Activated CD4-positive, alpha-beta T cell treated with anti-CD3 and anti-CD28 coated beads, Interleukin-2, amount 10 ng/mL, durations not matched to agents 7 days and 5 days (primary cell): ENCODE measurements at regions not wholly inside any gene's neighbourhood (a gene's known extent, or its start where the extent isn't known, plus 50 kb on each side); places are given as distances from the start of the nearest gene placed in this dataset.

Experiments used
- CTCF ChIA-PET: fragments of 350-600 bp; sonication (Branson Sonifier 250); formaldehyde crosslinking; loops from one replicate; lab custom pipeline; 2021; ENCODE audit warnings: antibody characterized with exemption; lab: Charles Lee
- POLR2A ChIA-PET: fragments of 350-600 bp; sonication (Branson Sonifier 250); formaldehyde crosslinking; loops from one replicate; lab custom pipeline; 2021; ENCODE audit warnings: antibody characterized with exemption; lab: Charles Lee
- DNase-seq: peaks from one replicate; pipeline ENCODE4 v3.0.0-alpha.2; 2020
- H3K27ac Mint-ChIP-seq: one replicate; pipeline ENCODE4 v1.8.0; 2021; ENCODE audit warnings: mild to moderate bottlenecking, moderate library complexity, mixed read lengths
- H3K27me3 Mint-ChIP-seq: one replicate; pipeline ENCODE4 v1.8.0; 2021; ENCODE audit warnings: mixed read lengths
- H3K36me3 Mint-ChIP-seq: one replicate; pipeline ENCODE4 v1.8.0; 2021; ENCODE audit warnings: low read depth, mixed read lengths
- H3K4me1 Mint-ChIP-seq: one replicate; pipeline ENCODE4 v1.8.0; 2021; ENCODE audit warnings: mixed read lengths
- H3K4me3 Mint-ChIP-seq: one replicate; pipeline ENCODE4 v1.8.0; 2021; ENCODE audit warnings: mild to moderate bottlenecking, moderate library complexity, mixed read lengths
- H3K9me3 Mint-ChIP-seq: one replicate; pipeline ENCODE4 v1.8.0; 2021; ENCODE audit warnings: mixed read lengths

GRCh38 chr18:60646725-60647124 lies 274.1 kb upstream of the MC4R start:
- DNase-seq: no peak
- Mint-ChIP-seq H3K4me3 (no peak overlapping the region), H3K27ac (no peak overlapping the region), H3K36me3 (no peaks in the 10 kb centered on the region), H3K9me3 (no peaks in the 10 kb centered on the region), H3K4me1 (no peaks in the 10 kb centered on the region), H3K27me3 (no peaks in the 10 kb centered on the region)
- ChIA-PET POLR2A (no interaction called here), CTCF (no interaction called here)

DNA sequence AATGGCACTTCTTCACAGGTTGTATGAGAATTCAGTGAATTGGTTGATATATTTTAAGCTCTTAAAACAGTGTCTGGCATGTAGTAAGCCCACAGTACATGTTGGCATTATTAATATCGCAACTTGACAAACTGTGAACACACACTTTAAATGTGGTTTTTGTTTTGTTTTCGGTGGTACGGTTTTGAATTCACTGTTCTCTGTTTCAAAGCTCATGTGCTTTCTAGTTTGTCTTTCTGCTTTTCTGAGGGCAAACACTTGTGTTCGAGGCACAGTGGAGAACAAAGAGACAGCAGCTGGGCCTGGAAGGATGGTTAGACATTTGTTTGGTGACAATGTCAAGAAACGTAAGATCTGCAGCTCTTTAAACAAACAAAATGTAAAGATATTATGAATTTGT lies 276.5 kb upstream of the MC4R start:
- Mint-ChIP-seq H3K4me3 (no peak overlapping the region), H3K9me3 (no peaks in the 10 kb centered on the region), H3K27ac (no peak overlapping the region), H3K36me3 (no peaks in the 10 kb centered on the region), H3K27me3 (no peaks in the 10 kb centered on the region), H3K4me1 (no peaks in the 10 kb centered on the region)
- ChIA-PET POLR2A (no interaction called here), CTCF (no interaction called here)
- no peak for DNase-seq

GRCh38 chr18:60649842-60650536 lies 277.4 kb upstream of the MC4R start:
- no peak for DNase-seq
- no peaks in the 10 kb centered on the region for H3K9me3 Mint-ChIP-seq

DNA sequence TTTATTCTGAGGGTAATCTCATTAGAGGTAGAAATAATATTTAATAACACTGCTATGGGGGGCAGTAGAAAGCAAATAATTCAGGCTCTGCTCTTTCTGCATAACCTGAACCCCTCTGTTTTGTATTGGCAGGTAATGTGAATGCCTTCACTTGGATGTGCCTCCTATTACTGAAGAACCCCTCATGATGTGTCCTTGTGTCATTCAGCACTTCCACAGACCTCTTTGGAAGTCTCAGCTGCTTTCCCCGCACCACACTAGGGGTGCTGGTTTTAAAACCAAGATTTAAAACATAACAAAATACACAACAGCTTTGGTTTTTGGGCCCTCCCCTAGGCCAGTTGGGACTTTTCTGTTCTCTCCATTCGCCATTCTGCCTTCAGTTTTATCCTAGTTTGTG lies 281.7 kb upstream of the MC4R start:
- H3K4me1 Mint-ChIP-seq: no peaks in the 10 kb centered on the region
- no peak for DNase-seq
- POLR2A ChIA-PET: no interaction called here
- no peak overlapping the region for H3K4me3 Mint-ChIP-seq
- H3K9me3 Mint-ChIP-seq: peaks cover 3% of the 10 kb centered on the region
- no peaks in the 10 kb centered on the region for H3K36me3 Mint-ChIP-seq
- no peaks in the 10 kb centered on the region for H3K27me3 Mint-ChIP-seq
- H3K27ac Mint-ChIP-seq: no peak overlapping the region
- CTCF ChIA-PET: no interaction called here

More at GRCh38 chr18:60649842-60650536, 277.4 kb upstream of the MC4R start:
- Mint-ChIP-seq H3K27ac (no peak overlapping the region), H3K4me1 (no peaks in the 10 kb centered on the region), H3K27me3 (no peaks in the 10 kb centered on the region), H3K36me3 (no peaks in the 10 kb centered on the region), H3K4me3 (no peak overlapping the region)
- POLR2A ChIA-PET: no interaction called here
- CTCF ChIA-PET: no interaction called here

DNA sequence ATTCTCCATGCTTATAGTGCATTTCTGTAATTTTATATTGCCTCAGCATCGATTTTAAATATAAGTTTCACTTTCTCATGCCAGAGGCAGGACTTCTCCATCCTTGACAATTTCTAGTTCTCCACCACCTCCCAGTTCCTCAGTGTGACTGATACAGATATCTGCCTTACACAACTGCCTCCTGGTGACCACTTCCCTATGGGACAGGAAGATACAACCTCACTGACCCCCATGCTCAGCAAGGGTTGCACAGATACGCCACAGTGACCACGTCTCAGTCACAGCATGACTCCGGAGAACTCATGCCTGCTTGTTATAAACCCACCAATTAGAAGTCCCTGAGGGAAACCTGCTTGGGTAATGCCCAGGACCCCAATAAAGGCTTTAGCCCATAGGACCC lies 284.0 kb upstream of the MC4R start:
- peaks cover 4% of the 10 kb centered on the region for H3K9me3 Mint-ChIP-seq
- no peaks in the 10 kb centered on the region for H3K36me3 Mint-ChIP-seq
- CTCF ChIA-PET: no interaction called here
- no peaks in the 10 kb centered on the region for H3K4me1 Mint-ChIP-seq
- no peaks in the 10 kb centered on the region for H3K27me3 Mint-ChIP-seq
- no peak overlapping the region for H3K27ac Mint-ChIP-seq
- POLR2A ChIA-PET: no interaction called here
- DNase-seq: no peak
- H3K4me3 Mint-ChIP-seq: no peak overlapping the region

GRCh38 chr18:60662491-60662890 lies 289.9 kb upstream of the MC4R start:
- CTCF ChIA-PET: no interaction called here
- Mint-ChIP-seq H3K4me1 (no peaks in the 10 kb centered on the region), H3K36me3 (no peaks in the 10 kb centered on the region), H3K4me3 (no peak overlapping the region), H3K9me3 (peaks cover 2% of the 10 kb centered on the region), H3K27ac (no peak overlapping the region), H3K27me3 (no peaks in the 10 kb centered on the region)
- POLR2A ChIA-PET: no interaction called here
- no peak for DNase-seq

DNA sequence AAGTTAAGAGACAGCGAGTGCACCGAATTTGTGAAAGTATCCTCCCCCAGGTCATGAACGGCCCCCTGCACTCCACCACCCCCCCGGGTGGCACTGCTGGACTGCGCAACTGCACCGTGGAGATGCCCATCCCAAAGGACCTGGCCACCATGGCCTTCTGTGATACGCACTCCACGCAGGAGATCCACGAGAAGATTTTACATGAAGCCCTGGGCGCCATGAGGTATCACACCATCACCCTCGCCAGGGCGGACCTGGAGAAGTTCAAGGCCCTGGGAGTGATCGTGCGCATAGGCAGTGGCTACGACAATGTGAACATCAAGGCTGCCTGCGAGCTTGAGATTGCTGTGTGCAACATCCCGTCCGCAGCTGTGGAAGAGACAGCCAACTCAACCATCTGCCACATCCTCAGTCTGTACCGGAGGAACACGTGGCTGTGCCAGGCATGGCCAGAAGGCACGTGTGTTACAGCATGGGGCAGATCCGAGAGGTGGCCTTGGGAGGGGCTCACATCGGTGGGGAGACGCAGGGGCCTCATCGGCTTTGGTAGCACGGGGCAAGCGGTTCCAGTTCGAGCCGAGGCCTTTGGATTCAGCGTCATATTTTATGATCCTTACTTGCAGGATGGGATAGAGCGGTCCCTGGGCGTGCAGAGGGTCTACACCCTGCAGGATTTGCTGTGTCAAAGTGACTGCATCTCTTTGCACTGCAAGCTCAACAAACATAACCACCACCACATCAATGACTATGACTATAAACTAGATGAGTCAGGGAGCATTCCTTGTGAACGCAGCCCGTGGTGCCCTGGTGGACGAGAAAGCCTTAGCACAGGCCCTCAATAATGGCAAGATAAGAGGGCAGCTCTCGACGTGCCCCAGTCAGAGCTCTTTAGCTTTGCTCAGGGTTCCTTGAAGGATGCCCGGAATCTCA lies 290.8 kb upstream of the MC4R start:
- Mint-ChIP-seq H3K36me3 (no peaks in the 10 kb centered on the region), H3K4me3 (no peak overlapping the region), H3K4me1 (no peaks in the 10 kb centered on the region), H3K27me3 (no peaks in the 10 kb centered on the region), H3K9me3 (peaks cover 2% of the 10 kb centered on the region), H3K27ac (no peak overlapping the region)
- DNase-seq: no peak
- ChIA-PET POLR2A (no interaction called here), CTCF (no interaction called here)

GRCh38 chr18:60664736-60665135 lies 292.2 kb upstream of the MC4R start:
- POLR2A ChIA-PET: no interaction called here
- Mint-ChIP-seq H3K4me3 (no peak overlapping the region), H3K27ac (no peak overlapping the region), H3K4me1 (no peaks in the 10 kb centered on the region), H3K36me3 (no peaks in the 10 kb centered on the region), H3K27me3 (no peaks in the 10 kb centered on the region), H3K9me3 (peaks cover 2% of the 10 kb centered on the region)
- CTCF ChIA-PET: no interaction called here
- no peak for DNase-seq

GRCh38 chr18:60667016-60667415 lies 294.4 kb upstream of the MC4R start:
- CTCF ChIA-PET: no interaction called here
- Mint-ChIP-seq H3K4me3 (no peak overlapping the region), H3K27ac (no peak overlapping the region), H3K9me3 (no peaks in the 10 kb centered on the region), H3K27me3 (no peaks in the 10 kb centered on the region), H3K36me3 (no peaks in the 10 kb centered on the region), H3K4me1 (no peaks in the 10 kb centered on the region)
- POLR2A ChIA-PET: no interaction called here
- DNase-seq: no peak

DNA sequence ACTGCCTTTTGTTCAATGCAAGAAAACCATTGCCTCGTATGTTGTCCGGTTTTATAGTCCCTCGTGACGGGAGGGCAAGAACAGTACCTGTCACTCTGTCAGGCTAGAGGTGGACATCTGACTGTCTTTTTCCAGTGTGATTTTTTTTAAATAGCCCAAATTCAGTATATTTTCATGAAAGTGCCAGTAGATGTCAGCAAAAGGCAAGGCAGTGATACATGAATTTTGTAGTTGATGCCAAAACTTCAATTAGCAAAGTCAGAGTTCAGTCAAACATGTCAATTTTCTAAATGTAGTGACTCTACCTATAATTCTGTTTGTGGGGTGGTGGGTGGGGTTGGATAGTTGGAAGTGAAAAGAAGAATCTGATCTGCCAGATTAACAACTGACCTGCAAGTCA lies 296.0 kb upstream of the MC4R start:
- no peak overlapping the region for H3K27ac Mint-ChIP-seq
- no peaks in the 10 kb centered on the region for H3K27me3 Mint-ChIP-seq
- H3K4me1 Mint-ChIP-seq: no peaks in the 10 kb centered on the region
- no peaks in the 10 kb centered on the region for H3K9me3 Mint-ChIP-seq
- no peaks in the 10 kb centered on the region for H3K36me3 Mint-ChIP-seq
- ChIA-PET POLR2A (no interaction called here), CTCF (no interaction called here)
- H3K4me3 Mint-ChIP-seq: no peak overlapping the region
- DNase-seq: no peak

- ChIA-PET CTCF (no interaction called here), POLR2A (no interaction called here)
- H3K27ac Mint-ChIP-seq: no peak overlapping the region
- no peak for DNase-seq
- no peaks in the 10 kb centered on the region for H3K36me3 Mint-ChIP-seq
- no peaks in the 10 kb centered on the region for H3K4me1 Mint-ChIP-seq
- H3K27me3 Mint-ChIP-seq: no peaks in the 10 kb centered on the region
- H3K9me3 Mint-ChIP-seq: no peaks in the 10 kb centered on the region
- no peak overlapping the region for H3K4me3 Mint-ChIP-seq
Observed at GRCh38 chr18:60669938-60670337, 297.4 kb upstream of the MC4R start.

- ChIA-PET CTCF (no interaction called here), POLR2A (no interaction called here)
- H3K27ac Mint-ChIP-seq: no peak overlapping the region
- no peaks in the 10 kb centered on the region for H3K27me3 Mint-ChIP-seq
- H3K36me3 Mint-ChIP-seq: no peaks in the 10 kb centered on the region
- no peaks in the 10 kb centered on the region for H3K4me1 Mint-ChIP-seq
- no peak overlapping the region for H3K4me3 Mint-ChIP-seq
- H3K9me3 Mint-ChIP-seq: no peaks in the 10 kb centered on the region
- no peak for DNase-seq
Observed at GRCh38 chr18:60671021-60671420, 298.4 kb upstream of the MC4R start.

- H3K4me1 Mint-ChIP-seq: no peaks in the 10 kb centered on the region
- H3K36me3 Mint-ChIP-seq: no peaks in the 10 kb centered on the region
- no peaks in the 10 kb centered on the region for H3K27me3 Mint-ChIP-seq
- no peak overlapping the region for H3K4me3 Mint-ChIP-seq
- ChIA-PET POLR2A (no interaction called here), CTCF (no interaction called here)
- no peaks in the 10 kb centered on the region for H3K9me3 Mint-ChIP-seq
- no peak for DNase-seq
- no peak overlapping the region for H3K27ac Mint-ChIP-seq
Observed at GRCh38 chr18:60675126-60675525, 302.6 kb upstream of the MC4R start.
